Posterior vena cava (tissue), 2 donors: ENCODE measurements at regions not wholly inside any gene's neighbourhood (a gene's known extent, or its start where the extent isn't known, plus 50 kb on each side); places are given as distances from the start of the nearest gene placed in this dataset.

Source experiments
- DNase-seq: peaks from one replicate; pipeline ENCODE4 v3.0.0-alpha.2; 2020; ENCODE audit warnings: low spot score
- intact Hi-C, 2 donors: fragments of 100-400 bp; cut with DNase I; formaldehyde crosslinking; loops; one replicate each; pipeline versions ENCODE4 v1.14.1 to v1.14.2; 2022 to 2023
- donor health status: DM: yes; HTN: yes; CAD: no.
- donor health status: DM: yes; HTN: yes; CAD: no.

DNA sequence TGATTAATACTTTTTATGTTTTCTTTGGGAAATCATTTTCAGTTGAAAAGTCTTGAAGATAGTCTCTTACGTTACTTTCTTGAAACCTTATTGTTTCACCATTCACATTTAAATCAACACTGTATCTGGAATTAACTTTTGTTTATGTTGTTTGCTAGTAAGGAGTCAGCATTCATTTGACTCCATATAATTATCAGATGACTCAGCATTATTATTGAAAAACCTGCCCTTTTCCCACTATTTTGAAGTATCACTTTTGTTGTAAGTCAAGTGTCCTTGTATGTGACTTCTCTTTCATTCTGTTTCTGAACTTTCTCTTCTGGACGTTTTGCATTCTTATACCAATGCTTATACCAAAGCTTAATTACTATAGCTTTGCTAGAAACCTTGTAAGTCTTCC is 186.1 kb upstream of the KLF12 start:
- intact Hi-C loops = no loop called here
- DNase-seq = no peak

DNA sequence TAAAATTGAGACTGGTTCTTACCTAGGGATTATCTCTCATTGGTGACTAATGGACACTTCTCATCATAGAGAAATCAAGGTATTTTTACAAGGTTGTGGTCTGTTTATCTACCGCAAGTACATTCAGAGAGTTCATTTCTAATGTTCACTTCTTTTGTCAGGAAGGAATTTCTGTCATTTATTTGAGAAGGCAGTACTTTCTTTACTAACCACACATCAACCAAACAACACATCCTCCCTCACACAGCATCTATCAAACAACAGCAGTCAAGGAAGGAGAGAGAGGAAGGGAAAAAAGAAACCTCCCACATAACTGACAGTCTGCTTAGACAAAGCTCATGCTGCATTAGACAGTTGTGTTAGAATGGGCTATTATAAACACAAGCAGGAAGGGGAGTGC is 182.3 kb upstream of the KLF12 start:
- no peak for DNase-seq
- intact Hi-C loops = no loop called here

DNA sequence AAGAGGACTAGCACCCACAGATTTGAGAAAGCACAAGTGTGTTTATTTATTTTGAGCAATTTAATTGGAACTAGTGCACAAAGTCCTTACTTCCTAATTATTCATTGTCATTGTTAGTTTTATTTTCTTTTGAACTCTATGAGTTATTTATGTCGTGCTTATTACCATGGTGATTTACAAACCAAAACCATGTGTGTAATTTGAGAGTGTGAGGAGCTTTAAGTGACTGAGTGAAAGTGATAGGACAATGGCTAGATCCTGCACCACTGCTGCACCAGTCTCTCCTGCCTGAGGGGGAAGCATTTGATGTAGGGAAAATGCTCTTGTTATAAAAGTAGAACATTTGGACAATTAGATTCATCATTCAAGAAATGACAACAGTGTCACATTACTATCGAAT is 172.3 kb upstream of the KLF12 start:
- intact Hi-C loops = no loop called here
- no peak for DNase-seq

DNA sequence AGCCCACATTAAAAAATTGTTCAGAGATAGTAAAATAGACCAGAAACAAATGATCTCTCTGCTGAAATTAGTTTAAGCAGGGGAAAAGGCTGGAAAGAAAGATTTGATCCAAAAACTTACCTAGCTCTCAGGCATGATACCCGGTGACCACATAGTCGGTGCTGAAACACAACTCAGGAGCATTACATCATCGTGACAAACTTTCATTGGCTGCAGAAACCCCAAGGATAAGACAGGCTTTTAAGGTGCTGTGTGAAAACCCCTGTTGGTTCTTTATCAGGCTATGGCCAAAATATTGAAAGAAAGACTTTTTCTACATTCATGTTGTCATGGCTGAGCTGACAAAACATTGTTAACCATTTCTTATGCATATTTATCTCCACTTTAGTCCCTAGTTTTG is 171.7 kb upstream of the KLF12 start:
- intact Hi-C loops = no loop called here
- DNase-seq = no peak

DNA sequence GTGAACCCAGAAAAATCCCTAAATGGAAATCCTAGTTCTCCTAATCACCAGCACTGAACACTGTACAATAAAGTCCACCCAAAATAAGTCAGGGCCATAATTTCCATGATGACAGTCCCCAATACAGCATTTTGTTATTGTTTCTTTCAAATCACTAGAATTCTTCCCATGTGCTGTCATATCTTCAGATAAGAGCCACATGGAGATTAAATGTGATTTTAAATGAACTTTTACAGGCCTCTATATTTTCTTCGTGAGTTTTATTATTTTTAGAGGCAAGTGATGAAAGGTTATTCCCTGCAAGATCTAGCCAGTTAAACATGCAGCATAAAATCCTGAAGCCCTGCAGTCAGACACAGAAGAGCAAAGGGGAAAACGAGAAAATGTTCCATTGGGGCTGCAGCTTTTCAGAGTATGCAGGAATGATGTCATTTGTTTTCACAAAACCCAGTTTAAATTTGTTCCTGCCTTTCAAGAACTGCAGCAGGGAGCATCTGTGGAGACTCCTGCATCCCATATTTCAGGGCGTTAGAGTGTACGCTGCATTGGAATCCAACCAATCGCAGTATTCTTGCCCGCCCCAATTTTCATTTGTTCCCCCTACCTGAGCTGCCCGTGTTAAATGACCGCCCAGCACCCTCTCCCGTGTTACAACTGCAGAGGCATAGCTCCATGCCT is 167.2 kb upstream of the KLF12 start:
- DNase-seq = no peak
- intact Hi-C loops = no loop called here

DNA sequence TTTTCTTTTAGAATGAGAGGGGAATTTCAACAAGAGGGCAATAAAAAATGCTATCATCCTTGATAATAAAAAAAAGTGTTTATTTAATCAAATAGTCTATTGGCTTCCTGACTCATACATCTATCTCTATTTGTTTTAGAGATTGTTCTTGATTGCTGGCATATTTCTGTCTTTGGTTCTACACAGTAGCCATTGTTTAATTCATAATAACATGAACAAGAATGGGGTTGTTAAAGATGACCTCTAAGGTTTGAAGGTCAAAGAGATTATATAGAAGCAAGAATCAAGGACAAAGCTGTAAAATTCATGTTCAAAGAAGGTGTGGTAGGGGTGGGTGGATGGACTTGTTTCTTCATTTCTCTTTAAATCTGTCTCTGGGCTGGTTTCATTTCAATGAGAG is 166.0 kb upstream of the KLF12 start:
- no peak for DNase-seq
- intact Hi-C loops = no loop called here

DNA sequence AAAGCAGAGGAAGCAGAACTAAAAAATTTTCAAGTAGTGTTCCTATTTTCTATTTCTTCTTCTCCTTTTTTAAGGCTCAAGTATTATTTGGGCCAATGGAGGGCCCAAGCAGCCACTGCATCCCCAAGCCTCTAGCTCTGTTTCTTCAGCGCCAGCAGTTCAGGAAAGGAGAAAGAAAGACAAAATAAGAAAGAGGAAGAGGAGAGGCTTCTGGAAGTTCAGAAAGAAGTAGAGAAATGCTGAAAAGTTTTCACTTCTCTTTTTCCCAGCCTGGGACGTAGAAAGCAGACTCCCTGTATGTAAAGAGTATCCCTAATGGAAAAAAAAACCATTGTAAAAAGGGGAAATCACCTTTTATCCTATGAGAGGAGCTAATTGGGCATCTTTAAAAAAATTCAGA is 165.5 kb upstream of the KLF12 start:
- no peak for DNase-seq
- intact Hi-C loops = no loop called here

DNA sequence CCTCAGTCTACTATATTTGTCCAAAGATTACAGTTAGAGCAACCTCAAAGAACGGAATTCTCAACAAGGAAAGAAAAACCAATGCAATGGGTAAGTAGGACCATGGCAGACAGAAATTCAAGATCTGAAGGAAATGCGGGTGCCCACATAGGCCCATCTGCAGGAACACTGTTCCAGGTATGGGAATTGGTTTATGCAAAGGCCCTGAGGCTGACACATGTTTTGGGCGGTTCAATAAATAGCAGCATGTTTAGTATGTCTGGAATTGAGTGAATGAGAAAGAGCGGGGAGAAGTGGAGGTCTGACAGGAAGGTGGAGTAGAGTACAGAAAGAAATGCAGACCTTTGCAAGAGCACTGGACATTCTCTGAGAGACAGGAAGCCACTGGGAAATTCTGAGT is 164.7 kb upstream of the KLF12 start:
- DNase-seq = no peak
- intact Hi-C loops = no loop called here

DNA sequence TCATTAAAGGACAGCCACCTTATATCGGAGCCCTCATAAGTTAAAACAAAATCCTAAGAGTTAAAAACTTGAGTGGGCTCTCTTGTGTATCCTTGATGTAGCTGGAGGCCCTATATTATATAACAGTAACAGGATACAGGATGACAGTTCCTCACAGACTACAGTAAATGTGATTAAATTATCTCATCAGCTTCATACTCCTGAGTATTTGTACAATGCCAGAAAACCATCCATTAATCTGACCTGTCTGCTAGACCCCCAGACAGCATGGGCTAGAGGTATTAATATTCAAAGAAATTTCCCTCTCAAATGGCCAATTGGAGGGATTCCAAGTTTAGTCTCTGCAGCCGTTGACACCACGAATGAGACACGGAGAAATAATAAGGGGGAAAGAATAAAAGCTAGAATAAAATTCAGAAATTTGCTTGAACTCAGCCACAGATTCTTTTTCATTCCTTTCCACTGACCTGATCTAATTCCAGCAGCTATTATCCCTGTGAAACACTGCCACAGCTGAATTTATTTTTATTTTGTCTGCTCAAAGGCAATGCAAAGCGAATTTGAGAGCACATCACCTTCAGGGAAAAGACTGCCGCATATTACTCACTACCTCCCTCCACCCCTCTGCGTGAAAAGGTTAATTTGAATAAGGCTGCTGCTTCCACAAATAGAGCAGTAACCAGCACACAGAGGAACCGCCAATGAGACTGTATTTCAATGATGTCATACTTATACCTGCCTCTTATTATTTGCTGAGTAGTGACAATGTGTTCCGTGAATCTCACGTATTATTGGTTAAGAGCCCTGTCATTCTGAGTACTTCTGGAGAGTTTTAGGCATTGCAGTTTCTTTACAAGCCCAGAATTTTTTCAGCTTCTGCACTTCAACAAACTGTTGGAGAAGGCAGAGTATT is 155.9 kb upstream of the KLF12 start:
- DNase-seq = no peak
- intact Hi-C loops = loop anchor here in 1 of 2 donors (10.0 kb wide), 1 partner anchor 145 kb away; no protein-coding TSS in a partner anchor

- intact Hi-C loops = loop anchor here in 1 of 2 donors (10.0 kb wide), 1 partner anchor 144 kb away; no protein-coding TSS in a partner anchor
- no peak for DNase-seq
These were observed 154.9 kb upstream of the KLF12 start for GRCh38 chr13:74289107-74289506.

DNA sequence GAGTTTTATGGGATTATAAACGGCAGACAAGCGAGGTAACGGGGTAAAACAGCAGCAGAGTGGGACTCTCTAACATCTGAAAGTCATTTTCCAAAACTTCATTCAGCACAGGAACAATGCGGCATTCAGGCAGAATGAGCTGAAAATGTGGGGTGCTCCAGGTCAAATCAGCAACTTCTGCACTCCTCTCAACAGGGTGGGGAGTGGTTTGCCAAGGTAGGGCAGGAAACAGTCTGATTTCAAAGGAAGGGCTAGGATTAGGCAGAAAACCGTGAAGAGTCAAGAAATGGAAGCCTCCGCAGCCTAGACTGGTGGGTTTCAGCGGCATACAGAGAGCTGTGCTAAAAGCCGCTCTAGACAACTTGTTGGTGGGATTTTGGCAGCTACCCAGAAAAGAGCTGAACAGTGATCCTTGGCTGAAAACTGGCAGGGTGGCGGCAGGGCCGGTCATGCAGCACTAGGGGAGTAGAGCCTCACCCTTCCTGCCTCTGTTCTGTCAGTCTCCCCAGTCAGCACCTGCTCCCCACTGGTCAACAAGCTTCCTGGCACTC is 154.2 kb upstream of the KLF12 start:
- intact Hi-C loops = loop anchor here in 1 of 2 donors (10.0 kb wide), 1 partner anchor 144 kb away; no protein-coding TSS in a partner anchor
- DNase-seq = no peak

- peak; percentile 91 for DNase-seq
- intact Hi-C loops = loop anchor here in 1 of 2 donors (10.0 kb wide), 1 partner anchor 143 kb away; no protein-coding TSS in a partner anchor
These were observed 153.5 kb upstream of the KLF12 start for GRCh38 chr13:74287724-74288169.

- intact Hi-C loops = loop anchor here in 1 of 2 donors (10.0 kb wide), 1 partner anchor 136 kb away; no protein-coding TSS in a partner anchor
- DNase-seq = no peak
These were observed 146.7 kb upstream of the KLF12 start for GRCh38 chr13:74280795-74281490.

DNA sequence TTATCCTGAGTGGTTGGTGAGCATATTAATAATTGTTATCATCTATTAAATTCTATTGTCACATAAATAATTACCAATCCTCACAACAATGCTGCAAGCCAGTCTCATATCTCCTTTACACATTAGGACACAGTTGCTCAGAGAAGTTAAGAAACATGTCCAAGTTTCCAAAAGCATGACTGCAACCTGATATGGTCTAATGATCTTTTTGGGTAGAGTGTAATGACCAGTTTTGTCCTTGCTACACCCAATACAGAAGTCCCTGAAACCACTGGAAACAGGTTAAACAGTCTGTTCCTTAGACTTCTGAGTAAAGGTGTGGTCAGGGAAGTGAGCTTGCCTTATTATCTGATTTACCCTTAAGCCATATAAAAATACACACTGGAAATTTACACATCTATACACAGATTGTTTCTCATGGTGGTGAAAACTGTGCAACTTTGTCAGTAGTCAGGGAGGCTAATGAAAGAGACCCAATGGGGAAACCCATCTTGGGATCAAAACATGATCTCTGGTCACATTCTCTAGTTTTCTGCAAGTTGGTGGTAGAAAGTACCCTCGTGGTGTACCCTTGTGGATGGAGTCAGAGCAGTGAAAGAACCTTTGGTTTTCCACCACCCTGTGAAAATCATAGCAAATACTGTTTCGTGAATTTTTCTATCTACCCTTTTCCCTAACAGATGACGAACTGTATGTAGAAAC is 146.0 kb upstream of the KLF12 start:
- no peak for DNase-seq
- intact Hi-C loops = loop anchor here in 1 of 2 donors (10.0 kb wide), 1 partner anchor 135 kb away; no protein-coding TSS in a partner anchor

DNA sequence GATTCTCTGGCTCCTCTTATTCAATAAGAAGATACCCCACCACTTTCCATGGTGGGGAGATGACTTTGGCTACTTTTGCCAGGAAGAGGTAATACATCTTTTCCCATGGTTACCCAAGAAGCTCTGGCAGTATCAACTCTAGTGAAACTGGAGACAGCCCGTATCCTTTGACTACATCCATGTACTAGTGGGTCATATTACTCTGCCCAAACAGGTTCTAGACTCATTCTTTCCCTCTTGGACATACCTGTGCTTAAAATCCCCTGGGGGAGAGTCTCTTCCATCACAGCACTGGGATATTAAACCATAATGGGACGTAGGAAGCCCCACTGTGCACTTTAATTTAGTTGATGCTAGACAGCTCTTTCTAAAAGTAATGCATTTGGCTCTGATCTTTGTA is 144.7 kb upstream of the KLF12 start:
- no peak for DNase-seq
- intact Hi-C loops = no loop called here

GRCh38 chr13:74274916-74275315 is 140.7 kb upstream of the KLF12 start:
- intact Hi-C loops = no loop called here
- no peak for DNase-seq

GRCh38 chr13:74273581-74273980 is 139.4 kb upstream of the KLF12 start:
- intact Hi-C loops = no loop called here
- no peak for DNase-seq

DNA sequence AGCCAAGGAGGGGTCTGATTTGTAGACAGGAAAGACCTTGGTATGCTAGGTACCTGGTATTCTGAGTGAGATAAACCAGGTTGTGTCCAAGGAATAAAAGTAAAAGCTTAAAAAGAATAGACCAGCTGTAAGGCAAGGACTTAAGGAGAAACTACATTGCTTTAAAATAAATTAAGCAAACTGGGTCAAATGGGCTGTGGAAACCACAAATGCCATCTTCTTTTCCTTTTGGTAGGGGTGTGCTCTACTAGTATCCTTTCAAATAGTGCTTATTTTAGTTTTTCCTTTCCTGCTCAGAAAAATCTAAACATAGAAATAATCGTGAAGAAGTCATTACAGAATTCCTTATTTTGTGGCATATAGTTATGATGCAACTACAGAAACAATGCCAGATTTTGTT is 138.6 kb upstream of the KLF12 start:
- intact Hi-C loops = no loop called here
- DNase-seq = no peak

GRCh38 chr13:74270018-74270417 is 135.8 kb upstream of the KLF12 start:
- DNase-seq = no peak
- intact Hi-C loops = no loop called here
